ENCODE measurements at regions not wholly inside any gene's neighbourhood (a gene's known extent, or its start where the extent isn't known, plus 50 kb on each side); places are given as distances from the start of the nearest gene placed in this dataset.

DNA sequence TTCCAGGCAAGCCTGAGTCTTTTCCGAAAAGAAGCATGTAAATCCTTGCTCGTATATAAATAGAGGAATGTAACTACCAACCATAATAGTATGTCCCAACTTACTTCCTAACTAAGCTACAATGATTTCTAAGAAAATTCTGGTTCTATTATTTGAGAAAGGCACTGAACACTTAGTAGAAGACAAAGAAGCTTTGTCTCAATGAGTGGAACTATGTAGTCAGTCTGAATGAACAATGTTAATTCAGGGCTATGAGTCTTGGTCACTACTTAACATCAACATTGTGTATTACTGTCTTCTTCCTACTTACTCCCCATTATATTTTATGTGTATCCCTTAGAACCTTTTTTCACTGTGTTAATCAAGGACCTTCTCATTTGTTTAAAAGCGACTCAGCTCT, 206.0 kb downstream of the CYB561 start:
- Histone ChIP-seq H2AK5ac (ENCODE audit: insufficient read length, low read length) (no peak overlapping the region), H3K79me1 (ENCODE audit: insufficient read depth, low read depth, low read length, poor library complexity, severe bottlenecking) (no peaks in the 10 kb centered on the region), H3K18ac (ENCODE audit: insufficient read length, low read depth, low read length) (no peak overlapping the region), H2AFZ (ENCODE audit: low read length) (no peak overlapping the region), H4K91ac (ENCODE audit: insufficient read length, low read depth, low read length) (no peak overlapping the region), H3K27me3 (ENCODE audit: insufficient read depth, low read length) (no peaks in the 10 kb centered on the region), H3K56ac (ENCODE audit: insufficient read length, low read depth, low read length) (no peak overlapping the region), H3T11ph (ENCODE audit: low read length) (no peak overlapping the region), H2BK5ac (ENCODE audit: insufficient read length, low read length) (no peak overlapping the region), H2BK120ac (ENCODE audit: low read depth, low read length, poor library complexity, severe bottlenecking) (no peak overlapping the region), H3K4me2 (ENCODE audit: insufficient read depth, insufficient read length, low read length) (no peak overlapping the region), H2BK12ac (ENCODE audit: insufficient read length, low read depth, low read length) (no peak overlapping the region), H3K23me2 (ENCODE audit: insufficient read length, low read depth, low read length, poor library complexity, severe bottlenecking) (no peaks in the 10 kb centered on the region), H4K5ac (ENCODE audit: insufficient read length, low read depth, low read length) (no peak overlapping the region), H3K79me2 (ENCODE audit: insufficient read depth, low read length) (no peaks in the 10 kb centered on the region), H3K23ac (ENCODE audit: insufficient read length, low read depth, low read length) (no peak overlapping the region), H4K20me1 (ENCODE audit: control insufficient read depth, insufficient read depth, insufficient read length) (no peaks in the 10 kb centered on the region), H3K27ac (ENCODE audit: insufficient read length, low read depth, low read length) (no peak overlapping the region), H3K14ac (ENCODE audit: insufficient read depth, low read length) (no peak overlapping the region), H3K9me3 (ENCODE audit: control insufficient read depth, low read depth, low read length) (no peaks in the 10 kb centered on the region), H2BK15ac (ENCODE audit: low read depth, low read length) (no peak overlapping the region), H3K4me1 (ENCODE audit: insufficient read depth, low read length) (no peaks in the 10 kb centered on the region), H3K4ac (ENCODE audit: low read depth, low read length) (no peak overlapping the region), H2BK20ac (ENCODE audit: low read depth, low read length, poor library complexity, severe bottlenecking) (no peak overlapping the region), H4K8ac (replicated peaks; ENCODE audit: insufficient read length, low read depth, low read length) (no peak overlapping the region), H3K9ac (ENCODE audit: extremely low read depth, insufficient read length, low read length) (no peak overlapping the region)
- peaks cover 0 to 10% of the 10 kb centered on the region in 2 experiments; a peak in 3 of 5 replicates for H3K9me3 Mint-ChIP-seq
- 0 out of 4 replicates have a peak, but pooled peaks cover 0 to 3% of the 10 kb centered on the region in 2 experiments for H3K4me1 Mint-ChIP-seq
- no peaks in the 10 kb centered on the region for H3K27me3 Mint-ChIP-seq (ENCODE audit: low read depth)
- no peak overlapping the region for H3K27ac Mint-ChIP-seq
- H3K4me3 Mint-ChIP-seq, result no peak overlapping the region
- peaks cover 0 to 4% (median 0%) of the 10 kb centered on the region in 3 experiments; a peak in 1 of 7 replicates for H3K36me3 Mint-ChIP-seq (ENCODE audit: insufficient read depth in 1 of 3, low read depth in 3 of 3)
- WGBS (ENCODE audit: extremely low coverage, insufficient read length, low lambda C conversion rate), result no CpG with 5 or more reads among the region's 3 CpGs
- no peak for DNase-seq
- TF ChIP-seq, protein P1, sequence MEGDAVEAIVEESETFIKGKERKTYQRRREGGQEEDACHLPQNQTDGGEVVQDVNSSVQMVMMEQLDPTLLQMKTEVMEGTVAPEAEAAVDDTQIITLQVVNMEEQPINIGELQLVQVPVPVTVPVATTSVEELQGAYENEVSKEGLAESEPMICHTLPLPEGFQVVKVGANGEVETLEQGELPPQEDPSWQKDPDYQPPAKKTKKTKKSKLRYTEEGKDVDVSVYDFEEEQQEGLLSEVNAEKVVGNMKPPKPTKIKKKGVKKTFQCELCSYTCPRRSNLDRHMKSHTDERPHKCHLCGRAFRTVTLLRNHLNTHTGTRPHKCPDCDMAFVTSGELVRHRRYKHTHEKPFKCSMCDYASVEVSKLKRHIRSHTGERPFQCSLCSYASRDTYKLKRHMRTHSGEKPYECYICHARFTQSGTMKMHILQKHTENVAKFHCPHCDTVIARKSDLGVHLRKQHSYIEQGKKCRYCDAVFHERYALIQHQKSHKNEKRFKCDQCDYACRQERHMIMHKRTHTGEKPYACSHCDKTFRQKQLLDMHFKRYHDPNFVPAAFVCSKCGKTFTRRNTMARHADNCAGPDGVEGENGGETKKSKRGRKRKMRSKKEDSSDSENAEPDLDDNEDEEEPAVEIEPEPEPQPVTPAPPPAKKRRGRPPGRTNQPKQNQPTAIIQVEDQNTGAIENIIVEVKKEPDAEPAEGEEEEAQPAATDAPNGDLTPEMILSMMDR (conservative IDR thresholded peaks at IDR 0.05), result no peak
